AG09319 (cell line): ENCODE measurements at regions not wholly inside any gene's neighbourhood (a gene's known extent, or its start where the extent isn't known, plus 50 kb on each side); places are given as distances from the start of the nearest gene placed in this dataset.

Experiments used
- DNase-seq: peaks from one replicate; pipeline ENCODE4 v3.0.0-alpha.2; 2010; ENCODE audit warnings: low read depth; ENCODE audit errors: extremely low read depth
- TF ChIP-seq, protein P1 (sequence below): IDR thresholded peaks from 2 replicates; pipeline ENCODE4 v1.5.1; 2011; ENCODE audit warnings: low read depth, mild to moderate bottlenecking, inconsistent platforms, low read length, moderate library complexity

DNA sequence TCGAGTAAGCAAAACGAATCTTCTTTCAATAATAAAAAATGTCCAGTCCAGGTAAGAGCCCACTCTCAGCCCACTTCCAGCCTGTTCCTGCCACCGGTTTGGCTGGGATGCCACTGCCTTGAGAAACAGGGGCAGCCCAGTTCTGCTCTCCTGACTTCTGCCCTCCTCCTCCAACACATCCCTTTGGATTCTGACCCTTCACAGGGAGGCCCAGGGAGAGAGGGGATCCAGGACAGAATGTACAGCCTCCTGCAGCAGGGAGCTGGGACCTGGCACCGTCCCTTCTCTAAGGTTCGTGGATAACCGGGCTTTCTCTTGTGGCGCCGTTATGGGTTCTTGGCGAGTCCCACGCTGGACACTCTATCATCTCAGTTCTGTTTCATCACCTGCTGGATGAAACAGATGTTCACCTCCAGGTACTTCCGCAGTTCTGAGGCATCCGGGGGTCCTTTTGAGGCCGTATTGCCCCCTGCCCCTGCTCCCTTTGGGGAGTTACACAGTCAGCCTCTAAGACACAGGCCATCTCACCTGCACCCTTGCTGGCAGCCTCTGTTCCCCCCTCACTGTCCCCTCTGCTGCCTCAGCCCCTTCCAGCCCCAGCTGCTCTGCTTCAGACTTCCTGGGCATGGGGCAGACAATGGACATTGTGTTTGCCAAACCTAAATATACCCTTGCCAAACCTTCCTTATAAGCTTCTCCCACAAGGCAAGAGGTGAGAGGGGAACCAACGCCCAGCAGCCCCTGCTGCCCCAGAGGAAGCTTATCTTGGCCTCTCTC is 203.8 kb upstream of the ZMIZ1 start:
- DNase-seq = no peak
- TF ChIP-seq, protein P1, sequence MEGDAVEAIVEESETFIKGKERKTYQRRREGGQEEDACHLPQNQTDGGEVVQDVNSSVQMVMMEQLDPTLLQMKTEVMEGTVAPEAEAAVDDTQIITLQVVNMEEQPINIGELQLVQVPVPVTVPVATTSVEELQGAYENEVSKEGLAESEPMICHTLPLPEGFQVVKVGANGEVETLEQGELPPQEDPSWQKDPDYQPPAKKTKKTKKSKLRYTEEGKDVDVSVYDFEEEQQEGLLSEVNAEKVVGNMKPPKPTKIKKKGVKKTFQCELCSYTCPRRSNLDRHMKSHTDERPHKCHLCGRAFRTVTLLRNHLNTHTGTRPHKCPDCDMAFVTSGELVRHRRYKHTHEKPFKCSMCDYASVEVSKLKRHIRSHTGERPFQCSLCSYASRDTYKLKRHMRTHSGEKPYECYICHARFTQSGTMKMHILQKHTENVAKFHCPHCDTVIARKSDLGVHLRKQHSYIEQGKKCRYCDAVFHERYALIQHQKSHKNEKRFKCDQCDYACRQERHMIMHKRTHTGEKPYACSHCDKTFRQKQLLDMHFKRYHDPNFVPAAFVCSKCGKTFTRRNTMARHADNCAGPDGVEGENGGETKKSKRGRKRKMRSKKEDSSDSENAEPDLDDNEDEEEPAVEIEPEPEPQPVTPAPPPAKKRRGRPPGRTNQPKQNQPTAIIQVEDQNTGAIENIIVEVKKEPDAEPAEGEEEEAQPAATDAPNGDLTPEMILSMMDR = no peak

DNA sequence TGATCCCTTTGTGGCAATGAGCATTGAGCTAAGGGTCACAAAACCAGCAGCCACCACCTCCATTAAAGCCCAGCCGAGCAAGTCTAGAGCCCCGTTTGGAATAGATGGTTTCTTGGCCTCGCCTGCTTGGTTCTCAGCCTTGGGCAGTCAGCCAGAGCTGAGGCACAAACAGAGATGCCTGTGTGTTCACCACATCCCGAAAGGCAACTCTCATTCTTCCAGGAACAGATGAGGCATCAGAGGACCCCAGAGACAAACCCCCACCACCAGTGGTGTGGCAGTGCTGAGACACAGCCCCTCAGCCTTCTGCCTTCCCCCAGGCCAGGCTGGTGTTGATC is 203.3 kb upstream of the ZMIZ1 start:
- TF ChIP-seq, protein P1 = no peak
- no peak for DNase-seq

DNA sequence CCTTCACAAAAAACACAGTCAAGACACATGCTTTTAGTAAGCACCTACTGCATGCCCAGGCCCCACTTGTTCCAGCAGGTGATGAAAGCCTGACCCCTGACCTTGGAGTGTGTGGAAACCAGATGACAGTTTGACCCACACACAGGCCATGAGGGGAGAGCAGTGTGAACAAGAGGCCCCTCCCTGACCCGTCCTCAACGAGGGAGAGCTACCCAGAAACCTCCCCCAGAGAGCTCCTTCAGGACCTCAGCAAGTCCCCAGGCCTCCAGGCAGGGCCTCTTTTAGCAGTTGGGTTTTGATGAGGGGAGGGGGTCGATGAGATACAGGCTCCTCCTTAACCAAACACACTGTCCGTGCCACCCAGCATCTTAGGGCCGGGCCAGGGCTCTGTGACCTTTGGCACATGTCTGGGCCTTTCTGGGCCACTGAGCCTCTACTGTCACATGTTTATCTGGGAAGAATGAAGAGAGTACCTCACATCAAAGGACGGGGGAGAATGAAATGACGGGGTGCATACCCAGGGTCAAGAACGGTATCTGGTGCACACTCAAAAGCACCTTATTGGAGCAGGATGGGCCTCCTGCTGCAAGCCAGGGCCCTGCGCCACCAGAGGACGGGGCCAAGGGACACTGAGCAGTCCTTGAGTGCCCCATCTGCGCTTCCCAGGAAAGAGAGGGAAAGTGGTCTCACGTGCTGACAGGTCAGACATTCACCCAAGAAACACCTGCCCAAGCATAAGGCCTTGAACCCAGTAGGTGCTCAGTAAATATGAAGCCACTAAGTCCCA is 202.6 kb upstream of the ZMIZ1 start:
- no peak for DNase-seq
- TF ChIP-seq, protein P1 = no peak

DNA sequence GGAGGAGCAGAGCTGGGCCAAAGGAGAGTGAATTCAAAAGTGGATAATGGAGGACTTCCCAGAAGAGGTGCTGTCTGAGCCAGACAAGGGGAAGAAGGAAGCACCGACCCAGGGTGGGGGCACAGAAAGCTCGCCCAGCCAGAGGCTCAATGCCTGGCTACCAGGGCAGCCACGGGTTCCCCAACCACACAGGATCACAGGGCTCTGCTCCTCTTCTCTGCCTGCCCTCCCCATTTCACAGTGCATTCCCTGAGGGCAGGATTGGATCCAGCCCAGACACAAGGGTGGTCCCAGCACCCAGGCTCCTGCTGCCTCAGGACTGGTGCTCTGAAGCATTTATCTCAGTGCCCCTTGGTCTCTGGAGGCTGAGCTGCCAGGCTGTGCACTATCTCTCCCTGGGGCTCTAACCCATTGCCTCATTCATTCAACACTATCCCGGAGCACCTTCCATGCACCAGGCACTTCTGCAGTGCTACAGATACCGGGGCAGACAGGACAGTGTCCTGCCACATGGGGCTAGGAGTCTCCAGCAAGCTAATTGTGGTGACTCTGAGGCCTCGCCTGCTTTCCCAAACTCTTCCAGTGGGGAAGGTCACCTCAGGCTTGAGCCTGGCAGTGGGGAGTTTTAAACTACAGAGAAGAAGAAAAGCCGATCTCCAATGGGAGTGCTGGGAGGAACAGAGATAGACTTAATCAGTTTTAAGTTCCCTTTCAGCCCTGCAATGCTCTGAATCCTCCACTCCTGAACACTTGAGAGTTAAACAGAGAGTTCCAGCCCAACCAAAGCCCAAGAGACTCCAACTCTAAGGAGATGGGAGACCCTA is 201.8 kb upstream of the ZMIZ1 start:
- DNase-seq = no peak
- TF ChIP-seq, protein P1 = no peak

DNA sequence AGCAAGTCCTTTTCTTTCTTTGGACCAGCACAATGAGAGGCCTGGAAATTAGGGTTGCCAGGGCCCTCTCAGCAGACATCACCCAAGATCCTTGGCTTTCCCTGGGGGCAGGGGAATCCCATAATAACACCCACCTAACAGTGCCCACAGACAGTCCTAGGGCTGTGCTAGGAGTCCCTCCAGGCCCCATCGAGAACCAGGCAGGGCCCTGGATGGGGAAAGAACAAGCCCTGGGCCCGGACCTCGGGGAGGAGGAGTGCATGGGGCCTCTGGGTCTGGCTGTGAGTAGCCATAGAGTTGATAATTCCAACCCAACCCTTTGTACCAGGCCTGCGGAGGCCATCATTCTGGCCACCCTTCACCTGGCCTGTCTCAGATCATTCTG is 201.2 kb upstream of the ZMIZ1 start:
- no peak for DNase-seq
- TF ChIP-seq, protein P1 = no peak

DNA sequence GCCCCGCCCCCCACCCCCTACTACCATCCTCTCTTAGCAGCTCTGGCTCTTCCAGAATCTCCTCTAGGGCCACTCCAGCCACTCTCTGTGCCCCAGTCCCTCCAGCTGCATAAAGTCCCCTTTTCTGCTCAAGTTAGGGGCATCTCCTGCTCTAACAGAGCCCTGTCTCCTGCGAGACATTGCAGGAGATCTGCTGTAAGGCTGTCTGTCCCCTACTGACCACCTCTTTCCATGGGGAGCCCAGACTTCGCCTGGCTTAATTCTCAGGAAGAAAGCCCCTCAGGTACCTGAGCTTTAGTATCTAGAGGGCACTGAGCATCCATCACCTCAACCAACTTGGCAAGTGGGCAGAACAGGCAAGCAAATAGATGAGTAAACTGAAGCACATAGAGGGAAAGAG is 200.7 kb upstream of the ZMIZ1 start:
- TF ChIP-seq, protein P1 = no peak
- DNase-seq = no peak
